ENCODE measurements at regions not wholly inside any gene's neighbourhood (a gene's known extent, or its start where the extent isn't known, plus 50 kb on each side); places are given as distances from the start of the nearest gene placed in this dataset.

DNA sequence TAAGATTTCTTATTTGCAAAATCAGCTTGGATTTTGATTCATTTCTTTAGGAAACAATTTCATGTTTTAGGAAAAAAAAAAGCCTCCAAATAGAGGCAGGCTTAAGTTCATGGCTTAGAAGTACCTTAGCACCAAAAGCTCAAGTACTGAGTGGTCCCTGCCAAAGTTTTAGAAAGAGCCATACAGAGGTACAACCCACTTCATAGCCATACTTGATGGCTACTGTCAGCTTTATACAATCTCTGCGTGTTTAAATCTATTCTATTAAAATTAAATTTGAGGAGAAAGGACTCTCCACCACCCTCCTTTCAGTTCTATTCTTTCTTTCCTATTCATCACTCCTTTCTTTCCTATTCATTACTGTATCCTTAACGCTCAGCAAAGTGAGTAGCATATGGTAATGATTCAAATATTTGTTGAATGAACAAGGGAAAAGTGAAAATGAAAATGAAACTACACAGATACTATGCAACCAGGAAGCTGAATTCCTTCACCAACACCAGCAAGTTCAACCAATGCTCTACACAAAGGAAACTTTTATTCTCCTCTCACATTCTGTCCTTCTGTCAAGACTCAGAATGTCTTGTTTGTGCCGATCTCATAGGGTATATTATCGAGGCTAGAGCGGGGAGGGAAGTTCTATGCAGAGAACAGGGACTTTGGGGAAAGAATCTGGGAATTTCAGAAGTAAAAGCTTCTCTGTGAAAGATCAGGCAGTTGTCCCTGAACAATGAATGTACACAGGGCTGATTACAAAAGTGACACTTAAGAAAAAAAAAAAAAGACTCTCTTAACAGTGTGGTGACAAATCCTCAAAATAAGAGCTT is 138.6 kb upstream of the SPEF2 start:
- H3K79me2 ChIP-seq (ENCODE audit: control insufficient read depth, insufficient read depth, low read length): no peaks in the 10 kb centered on the region

DNA sequence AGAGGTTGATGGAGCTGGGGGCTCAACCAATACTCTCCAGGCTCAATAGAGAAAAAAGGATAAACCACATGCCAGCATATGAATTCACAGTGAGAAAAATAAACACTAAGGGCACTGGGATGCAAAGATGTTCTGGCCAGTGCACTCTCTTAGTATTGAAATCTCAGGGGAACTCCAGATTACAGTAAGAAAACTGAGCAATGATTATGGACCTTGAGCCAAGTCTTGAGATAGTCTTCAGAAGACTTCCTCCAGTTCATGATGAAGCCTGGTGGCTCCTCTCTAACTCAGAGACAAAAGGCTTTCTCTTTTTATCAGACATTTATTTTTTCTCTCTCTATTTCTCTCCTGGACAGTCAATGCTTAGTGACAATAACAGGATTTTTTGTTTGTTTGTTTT is 139.8 kb upstream of the SPEF2 start:
- H3K27ac ChIP-seq (ENCODE audit: insufficient read depth, low read length): no peak overlapping the region
- H3K79me2 ChIP-seq (ENCODE audit: control insufficient read depth, insufficient read depth, low read length): no peaks in the 10 kb centered on the region
- TF ChIP-seq, protein P1, sequence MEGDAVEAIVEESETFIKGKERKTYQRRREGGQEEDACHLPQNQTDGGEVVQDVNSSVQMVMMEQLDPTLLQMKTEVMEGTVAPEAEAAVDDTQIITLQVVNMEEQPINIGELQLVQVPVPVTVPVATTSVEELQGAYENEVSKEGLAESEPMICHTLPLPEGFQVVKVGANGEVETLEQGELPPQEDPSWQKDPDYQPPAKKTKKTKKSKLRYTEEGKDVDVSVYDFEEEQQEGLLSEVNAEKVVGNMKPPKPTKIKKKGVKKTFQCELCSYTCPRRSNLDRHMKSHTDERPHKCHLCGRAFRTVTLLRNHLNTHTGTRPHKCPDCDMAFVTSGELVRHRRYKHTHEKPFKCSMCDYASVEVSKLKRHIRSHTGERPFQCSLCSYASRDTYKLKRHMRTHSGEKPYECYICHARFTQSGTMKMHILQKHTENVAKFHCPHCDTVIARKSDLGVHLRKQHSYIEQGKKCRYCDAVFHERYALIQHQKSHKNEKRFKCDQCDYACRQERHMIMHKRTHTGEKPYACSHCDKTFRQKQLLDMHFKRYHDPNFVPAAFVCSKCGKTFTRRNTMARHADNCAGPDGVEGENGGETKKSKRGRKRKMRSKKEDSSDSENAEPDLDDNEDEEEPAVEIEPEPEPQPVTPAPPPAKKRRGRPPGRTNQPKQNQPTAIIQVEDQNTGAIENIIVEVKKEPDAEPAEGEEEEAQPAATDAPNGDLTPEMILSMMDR (conservative IDR thresholded peaks at IDR 0.05 in 1 of 2, IDR thresholded peaks at IDR 0.05 in 1 of 2; ENCODE audit: low read depth in 1 of 2, low read length in 2 of 2): no peak
- TF ChIP-seq EZH2 (IDR thresholded peaks at IDR 0.05; ENCODE audit: low read length, missing control alignments): no peak
- no peaks in the 10 kb centered on the region for H3K36me3 ChIP-seq (ENCODE audit: control insufficient read depth, insufficient read depth, low read length)
- H3K9me3 ChIP-seq (ENCODE audit: control insufficient read depth, insufficient read depth, low read depth, low read length): no peaks in the 10 kb centered on the region
- no peak overlapping the region for H3K9ac ChIP-seq (ENCODE audit: insufficient read depth, low read length)
- H3K4me3 ChIP-seq (replicated peaks in 1 of 4; ENCODE audit: control extremely low read depth in 1 of 4, insufficient read depth in 1 of 4, low read depth in 3 of 4, low read length in 4 of 4): no peak overlapping the region
- no peak for DNase-seq (ENCODE audit: low read depth in 2 of 2)
- H3K4me2 ChIP-seq (ENCODE audit: extremely low read depth, insufficient read depth, low read length): no peak overlapping the region
- H3K27me3 ChIP-seq (ENCODE audit: control insufficient read depth, insufficient read depth, low read length): no peaks in the 10 kb centered on the region
- no peaks in the 10 kb centered on the region for H4K20me1 ChIP-seq (ENCODE audit: control insufficient read depth, extremely low read depth, insufficient read depth, low read length)
- H3K4me1 ChIP-seq (ENCODE audit: control insufficient read depth, extremely low read depth, insufficient read depth, low read length): no peaks in the 10 kb centered on the region
- H2AFZ ChIP-seq (ENCODE audit: low read length): no peak overlapping the region

More for the DNA sequence above, 138.6 kb upstream of the SPEF2 start:
- Histone ChIP-seq H3K4me1 (ENCODE audit: control insufficient read depth, extremely low read depth, insufficient read depth, low read length) (no peaks in the 10 kb centered on the region), H3K9ac (ENCODE audit: insufficient read depth, low read length) (no peak overlapping the region), H3K4me3 (replicated peaks in 1 of 4; ENCODE audit: control extremely low read depth in 1 of 4, insufficient read depth in 1 of 4, low read depth in 3 of 4, low read length in 4 of 4) (peak overlapping the region; percentile 16 to 52 (median 38)), H3K27ac (ENCODE audit: insufficient read depth, low read length) (peak overlapping the region; percentile 53), H3K27me3 (ENCODE audit: control insufficient read depth, insufficient read depth, low read length) (no peaks in the 10 kb centered on the region), H3K4me2 (ENCODE audit: extremely low read depth, insufficient read depth, low read length) (peak overlapping the region; percentile 76), H3K9me3 (ENCODE audit: control insufficient read depth, insufficient read depth, low read depth, low read length) (no peaks in the 10 kb centered on the region), H4K20me1 (ENCODE audit: control insufficient read depth, extremely low read depth, insufficient read depth, low read length) (no peaks in the 10 kb centered on the region), H3K36me3 (ENCODE audit: control insufficient read depth, insufficient read depth, low read length) (no peaks in the 10 kb centered on the region), H2AFZ (ENCODE audit: low read length) (peak overlapping the region; percentile 86)
- TF ChIP-seq, protein P1 (conservative IDR thresholded peaks at IDR 0.05 in 1 of 2, IDR thresholded peaks at IDR 0.05 in 1 of 2; ENCODE audit: low read depth in 1 of 2, low read length in 2 of 2): no peak
- TF ChIP-seq EZH2 (IDR thresholded peaks at IDR 0.05; ENCODE audit: low read length, missing control alignments): no peak
- DNase-seq (ENCODE audit: low read depth in 2 of 2): peak; percentile 59 to 61

GRCh38 chr5:35477321-35477720 is 140.3 kb upstream of the SPEF2 start:
- H3K4me1 ChIP-seq (ENCODE audit: control insufficient read depth, extremely low read depth, insufficient read depth, low read length): no peaks in the 10 kb centered on the region
- H3K9ac ChIP-seq (ENCODE audit: insufficient read depth, low read length): no peak overlapping the region
- TF ChIP-seq, protein P1 (conservative IDR thresholded peaks at IDR 0.05 in 1 of 2, IDR thresholded peaks at IDR 0.05 in 1 of 2; ENCODE audit: low read depth in 1 of 2, low read length in 2 of 2): no peak
- no peak for TF ChIP-seq EZH2 (IDR thresholded peaks at IDR 0.05; ENCODE audit: low read length, missing control alignments)
- no peaks in the 10 kb centered on the region for H4K20me1 ChIP-seq (ENCODE audit: control insufficient read depth, extremely low read depth, insufficient read depth, low read length)
- no peaks in the 10 kb centered on the region for H3K36me3 ChIP-seq (ENCODE audit: control insufficient read depth, insufficient read depth, low read length)
- no peak overlapping the region for H3K27ac ChIP-seq (ENCODE audit: insufficient read depth, low read length)
- DNase-seq (ENCODE audit: low read depth in 2 of 2): no peak
- H3K4me3 ChIP-seq (replicated peaks in 1 of 4; ENCODE audit: control extremely low read depth in 1 of 4, insufficient read depth in 1 of 4, low read depth in 3 of 4, low read length in 4 of 4): no peak overlapping the region
- no peak overlapping the region for H3K4me2 ChIP-seq (ENCODE audit: extremely low read depth, insufficient read depth, low read length)
- no peaks in the 10 kb centered on the region for H3K9me3 ChIP-seq (ENCODE audit: control insufficient read depth, insufficient read depth, low read depth, low read length)
- no peaks in the 10 kb centered on the region for H3K27me3 ChIP-seq (ENCODE audit: control insufficient read depth, insufficient read depth, low read length)
- H3K79me2 ChIP-seq (ENCODE audit: control insufficient read depth, insufficient read depth, low read length): no peaks in the 10 kb centered on the region
- no peak overlapping the region for H2AFZ ChIP-seq (ENCODE audit: low read length)

All from fibroblast of lung (primary cell).